Erythroblast (primary cell): ENCODE measurements at regions not wholly inside any gene's neighbourhood (a gene's known extent, or its start where the extent isn't known, plus 50 kb on each side); places are given as distances from the start of the nearest gene placed in this dataset.

ENCODE experiments used
- GATA1 ChIP-seq: IDR thresholded peaks from 2 replicates; pipeline ENCODE4 v1.6.1; 2011; ENCODE audit warnings: low read depth, mild to moderate bottlenecking, control low read depth, low read length, moderate library complexity
- POLR2A ChIP-seq: IDR thresholded peaks from 2 replicates; pipeline ENCODE4 v1.6.1; 2011; ENCODE audit warnings: mild to moderate bottlenecking, low read length

- no peak for TF ChIP-seq POLR2A
- TF ChIP-seq GATA1, result no peak
Measured at GRCh38 chr5:39569857-39570256, 145.1 kb upstream of the DAB2 start.
